ENCODE measurements at regions not wholly inside any gene's neighbourhood (a gene's known extent, or its start where the extent isn't known, plus 50 kb on each side); places are given as distances from the start of the nearest gene placed in this dataset.

- Histone ChIP-seq H3K9me2 (replicated peaks; ENCODE audit: low read depth, low read length) (no peaks in the 10 kb centered on the region), H3K4me1 (ENCODE audit: insufficient read depth, low read length, poor library complexity, severe bottlenecking) (no peaks in the 10 kb centered on the region), H3K4me3 (ENCODE audit: low read length, poor library complexity, severe bottlenecking) (no peak overlapping the region), H3K9ac (ENCODE audit: low read depth, low read length, poor library complexity, severe bottlenecking) (no peak overlapping the region), H3K27me3 (ENCODE audit: insufficient read depth, low read length, poor library complexity, severe bottlenecking) (no peaks in the 10 kb centered on the region), H3F3A (ENCODE audit: low read depth) (no peaks in the 10 kb centered on the region), H3K4me2 (ENCODE audit: low read depth, low read length, poor library complexity, severe bottlenecking) (no peak overlapping the region), H3K9me3 (ENCODE audit: insufficient read depth, low read depth, low read length) (no peaks in the 10 kb centered on the region), H4K20me1 (ENCODE audit: insufficient read depth, low read length, poor library complexity, severe bottlenecking) (no peaks in the 10 kb centered on the region), H2AFZ (ENCODE audit: low read length) (no peak overlapping the region), H3K79me2 (ENCODE audit: insufficient read depth, low read length) (no peaks in the 10 kb centered on the region), H3K36me3 (ENCODE audit: insufficient read depth, low read length) (no peaks in the 10 kb centered on the region)
- TF ChIP-seq EZH2phosphoT487 (IDR thresholded peaks at IDR 0.05; ENCODE audit: borderline replicate concordance) (no peak), CTCF (conservative IDR thresholded peaks at IDR 0.05; ENCODE audit: low read length) (no peak)
Measured at GRCh38 chr11:16685914-16686313, 52.5 kb upstream of the C11orf58 start.

GRCh38 chr11:16678466-16679116, 59.9 kb upstream of the C11orf58 start:
- no peak overlapping the region for H3K4me2 ChIP-seq (ENCODE audit: low read depth, low read length, poor library complexity, severe bottlenecking)
- H3K4me1 ChIP-seq (ENCODE audit: insufficient read depth, low read length, poor library complexity, severe bottlenecking), result no peaks in the 10 kb centered on the region
- no peak overlapping the region for H3K4me3 ChIP-seq (ENCODE audit: low read length, poor library complexity, severe bottlenecking)
- no peaks in the 10 kb centered on the region for H4K20me1 ChIP-seq (ENCODE audit: insufficient read depth, low read length, poor library complexity, severe bottlenecking)
- no peaks in the 10 kb centered on the region for H3K9me2 ChIP-seq (replicated peaks; ENCODE audit: low read depth, low read length)
- no peaks in the 10 kb centered on the region for H3K9me3 ChIP-seq (ENCODE audit: insufficient read depth, low read depth, low read length)
- TF ChIP-seq CTCF (conservative IDR thresholded peaks at IDR 0.05; ENCODE audit: low read length) (no peak), EZH2phosphoT487 (IDR thresholded peaks at IDR 0.05; ENCODE audit: borderline replicate concordance) (no peak)
- no peaks in the 10 kb centered on the region for H3K36me3 ChIP-seq (ENCODE audit: insufficient read depth, low read length)
- no peak overlapping the region for H3K9ac ChIP-seq (ENCODE audit: low read depth, low read length, poor library complexity, severe bottlenecking)
- no peaks in the 10 kb centered on the region for H3K79me2 ChIP-seq (ENCODE audit: insufficient read depth, low read length)
- no peaks in the 10 kb centered on the region for H3F3A ChIP-seq (ENCODE audit: low read depth)
- no peaks in the 10 kb centered on the region for H3K27me3 ChIP-seq (ENCODE audit: insufficient read depth, low read length, poor library complexity, severe bottlenecking)
- no peak overlapping the region for H2AFZ ChIP-seq (ENCODE audit: low read length)

- Histone ChIP-seq H3K27me3 (ENCODE audit: insufficient read depth, low read length, poor library complexity, severe bottlenecking) (no peaks in the 10 kb centered on the region), H3K4me2 (ENCODE audit: low read depth, low read length, poor library complexity, severe bottlenecking) (no peak overlapping the region), H3K4me3 (ENCODE audit: low read length, poor library complexity, severe bottlenecking) (no peak overlapping the region), H3F3A (ENCODE audit: low read depth) (no peaks in the 10 kb centered on the region), H3K9me3 (ENCODE audit: insufficient read depth, low read depth, low read length) (no peaks in the 10 kb centered on the region), H4K20me1 (ENCODE audit: insufficient read depth, low read length, poor library complexity, severe bottlenecking) (no peaks in the 10 kb centered on the region), H3K36me3 (ENCODE audit: insufficient read depth, low read length) (no peaks in the 10 kb centered on the region), H2AFZ (ENCODE audit: low read length) (no peak overlapping the region), H3K9ac (ENCODE audit: low read depth, low read length, poor library complexity, severe bottlenecking) (no peak overlapping the region), H3K9me2 (replicated peaks; ENCODE audit: low read depth, low read length) (no peaks in the 10 kb centered on the region), H3K79me2 (ENCODE audit: insufficient read depth, low read length) (no peaks in the 10 kb centered on the region), H3K4me1 (ENCODE audit: insufficient read depth, low read length, poor library complexity, severe bottlenecking) (no peaks in the 10 kb centered on the region)
- TF ChIP-seq EZH2phosphoT487 (IDR thresholded peaks at IDR 0.05; ENCODE audit: borderline replicate concordance) (no peak), CTCF (conservative IDR thresholded peaks at IDR 0.05; ENCODE audit: low read length) (no peak)
Measured at GRCh38 chr11:16669799-16670415, 68.5 kb upstream of the C11orf58 start.

Measured in Loucy (cell line).